VCaP (cell line): ENCODE measurements at regions not wholly inside any gene's neighbourhood (a gene's known extent, or its start where the extent isn't known, plus 50 kb on each side); places are given as distances from the start of the nearest gene placed in this dataset.

Experiments
- H3K27ac ChIP-seq: fragments of 450-650 bp; 2 replicates; pipeline ENCODE4 v1.5.1; 2017
- TF ChIP-seq, protein P1 (sequence below): fragments of 450-650 bp; conservative IDR thresholded peaks from 2 replicates; pipeline ENCODE4 v1.5.1; 2017; ENCODE audit warnings: mild to moderate bottlenecking, moderate library complexity

DNA sequence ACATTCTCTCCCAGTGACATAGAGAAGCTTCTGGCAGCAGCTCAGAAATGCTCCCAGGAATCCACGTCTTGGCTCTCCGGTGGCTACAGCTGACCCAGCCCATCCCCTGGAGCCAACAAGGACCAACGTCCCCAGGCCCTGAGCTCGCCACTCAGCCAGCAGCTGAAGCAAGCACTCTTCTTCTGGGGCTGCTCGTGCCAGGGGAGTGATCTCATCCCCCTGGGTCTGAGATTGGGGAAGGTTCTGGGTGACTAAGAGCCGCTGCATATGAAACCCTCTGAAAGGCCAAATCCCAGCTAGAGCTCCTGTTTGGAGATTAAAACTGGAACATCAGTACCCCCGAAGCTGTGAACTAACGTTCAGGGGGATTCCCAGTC is 487.9 kb downstream of the NPHP4 start:
- TF ChIP-seq, protein P1, sequence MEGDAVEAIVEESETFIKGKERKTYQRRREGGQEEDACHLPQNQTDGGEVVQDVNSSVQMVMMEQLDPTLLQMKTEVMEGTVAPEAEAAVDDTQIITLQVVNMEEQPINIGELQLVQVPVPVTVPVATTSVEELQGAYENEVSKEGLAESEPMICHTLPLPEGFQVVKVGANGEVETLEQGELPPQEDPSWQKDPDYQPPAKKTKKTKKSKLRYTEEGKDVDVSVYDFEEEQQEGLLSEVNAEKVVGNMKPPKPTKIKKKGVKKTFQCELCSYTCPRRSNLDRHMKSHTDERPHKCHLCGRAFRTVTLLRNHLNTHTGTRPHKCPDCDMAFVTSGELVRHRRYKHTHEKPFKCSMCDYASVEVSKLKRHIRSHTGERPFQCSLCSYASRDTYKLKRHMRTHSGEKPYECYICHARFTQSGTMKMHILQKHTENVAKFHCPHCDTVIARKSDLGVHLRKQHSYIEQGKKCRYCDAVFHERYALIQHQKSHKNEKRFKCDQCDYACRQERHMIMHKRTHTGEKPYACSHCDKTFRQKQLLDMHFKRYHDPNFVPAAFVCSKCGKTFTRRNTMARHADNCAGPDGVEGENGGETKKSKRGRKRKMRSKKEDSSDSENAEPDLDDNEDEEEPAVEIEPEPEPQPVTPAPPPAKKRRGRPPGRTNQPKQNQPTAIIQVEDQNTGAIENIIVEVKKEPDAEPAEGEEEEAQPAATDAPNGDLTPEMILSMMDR, result no peak
- H3K27ac ChIP-seq, result no peak overlapping the region

DNA sequence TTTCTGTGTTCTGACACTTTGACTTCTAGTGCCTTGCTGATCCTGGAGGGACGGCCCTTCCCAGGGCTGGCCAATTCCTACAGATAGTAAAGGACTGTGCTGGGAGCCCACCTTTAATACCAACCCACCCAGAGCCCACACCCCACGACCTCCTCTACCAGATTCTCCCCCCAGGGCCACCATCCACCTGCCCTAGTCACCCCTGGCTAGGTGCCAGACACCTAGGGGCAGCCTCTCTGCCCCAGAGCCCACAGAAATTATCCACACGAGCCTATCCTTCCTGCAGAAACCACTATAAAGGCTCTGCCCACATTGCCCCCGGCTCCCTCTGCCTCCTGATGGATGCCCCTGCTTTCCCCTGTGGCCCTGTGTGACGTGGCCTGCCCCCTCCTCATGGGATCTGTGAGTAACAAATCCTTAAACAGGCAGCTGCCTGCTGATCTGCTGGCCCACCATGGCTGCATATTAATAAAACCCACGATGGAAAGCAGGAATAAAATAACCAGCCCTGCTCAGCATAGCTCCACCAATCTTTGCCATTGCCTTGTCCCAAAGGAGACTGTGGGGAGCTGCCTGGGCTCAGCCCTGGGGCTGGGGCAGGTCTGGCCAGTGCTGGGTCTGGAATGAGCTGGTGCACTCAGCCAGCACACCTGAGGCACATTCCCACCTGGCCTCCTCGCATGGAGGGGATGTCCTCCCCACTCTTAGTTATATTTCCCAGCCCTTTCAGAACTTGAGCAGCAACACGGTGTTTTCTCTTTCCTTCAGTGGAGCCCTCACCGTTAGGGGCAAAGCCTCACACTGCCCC is 488.5 kb downstream of the NPHP4 start:
- H3K27ac ChIP-seq, result no peak overlapping the region
- TF ChIP-seq, protein P1, result no peak

DNA sequence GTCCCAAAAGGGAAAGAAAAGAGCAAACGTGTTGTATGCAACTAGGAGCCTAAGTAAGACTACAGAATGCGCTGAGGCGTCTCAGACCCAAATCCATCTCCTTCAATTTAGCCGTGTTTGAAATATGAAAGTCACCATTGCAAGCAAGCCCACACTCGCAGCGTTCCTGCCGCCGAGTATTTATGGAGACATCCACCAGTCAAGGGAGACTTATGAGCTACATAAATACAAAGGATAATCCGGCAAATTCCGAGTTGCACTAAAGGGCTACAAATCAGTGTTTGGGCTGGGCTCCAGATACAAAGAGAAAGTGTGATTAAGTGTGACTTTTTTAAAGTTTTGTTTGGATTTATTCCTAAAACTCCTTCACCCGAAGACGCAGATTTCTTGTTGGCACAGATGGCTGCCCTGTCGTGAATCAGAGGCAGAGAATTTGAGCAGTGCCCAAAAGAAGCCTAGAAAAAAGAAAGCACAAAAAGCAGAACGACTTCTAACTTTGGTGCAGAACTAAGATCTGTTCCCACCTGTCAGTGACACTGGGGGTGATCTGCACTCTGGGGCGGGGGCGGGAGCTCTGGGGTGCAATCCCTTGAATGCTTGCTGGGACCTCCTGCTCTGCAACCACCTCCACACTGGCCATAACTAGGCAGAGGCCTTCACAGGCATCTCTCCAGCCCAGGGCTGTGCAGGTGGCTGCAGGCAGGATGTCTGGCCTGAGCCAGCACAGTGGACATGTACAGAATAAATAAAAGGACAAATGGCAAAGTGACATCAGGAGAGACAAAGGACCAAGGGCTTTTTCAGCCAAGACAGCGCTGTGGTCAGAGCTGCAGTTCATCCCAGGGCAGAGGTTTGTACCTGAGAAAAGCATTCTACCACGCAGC is 489.7 kb downstream of the NPHP4 start:
- TF ChIP-seq, protein P1, result no peak
- H3K27ac ChIP-seq, result no peak overlapping the region

DNA sequence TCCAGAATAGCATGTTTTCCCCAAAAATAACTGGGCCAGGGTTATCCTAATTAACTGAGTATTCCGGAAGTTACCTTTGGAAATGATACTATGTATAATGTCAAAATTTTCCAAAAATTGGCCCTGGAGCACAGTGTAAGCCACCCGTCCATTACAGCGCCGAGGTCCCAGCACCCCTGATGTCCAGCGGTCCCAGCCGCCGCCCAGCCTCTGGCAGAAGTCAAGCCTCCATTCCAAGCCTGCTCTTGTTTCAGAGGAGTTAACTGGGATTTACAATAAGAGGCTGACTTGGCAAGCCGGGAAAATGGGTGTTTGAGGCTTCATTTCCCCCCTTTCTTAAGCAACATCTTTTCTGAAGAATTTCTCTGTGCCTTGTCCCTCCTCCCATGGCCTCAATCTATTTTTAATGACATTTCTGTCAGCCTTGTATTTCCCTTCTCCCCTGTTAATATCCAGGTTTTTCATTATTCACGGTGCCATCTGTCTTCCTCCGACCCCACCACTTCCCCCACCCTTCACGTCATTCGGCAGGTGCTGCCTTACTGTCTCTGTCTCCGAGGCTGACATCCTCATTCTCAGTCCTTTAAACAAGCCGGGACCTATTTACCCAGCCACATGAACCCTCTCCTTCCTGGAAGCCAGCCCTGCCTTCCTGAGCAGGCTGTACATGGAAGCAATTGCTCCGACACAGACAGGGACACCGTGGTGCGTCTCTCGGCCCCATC is 490.9 kb downstream of the NPHP4 start:
- no peak overlapping the region for H3K27ac ChIP-seq
- TF ChIP-seq, protein P1, result no peak

DNA sequence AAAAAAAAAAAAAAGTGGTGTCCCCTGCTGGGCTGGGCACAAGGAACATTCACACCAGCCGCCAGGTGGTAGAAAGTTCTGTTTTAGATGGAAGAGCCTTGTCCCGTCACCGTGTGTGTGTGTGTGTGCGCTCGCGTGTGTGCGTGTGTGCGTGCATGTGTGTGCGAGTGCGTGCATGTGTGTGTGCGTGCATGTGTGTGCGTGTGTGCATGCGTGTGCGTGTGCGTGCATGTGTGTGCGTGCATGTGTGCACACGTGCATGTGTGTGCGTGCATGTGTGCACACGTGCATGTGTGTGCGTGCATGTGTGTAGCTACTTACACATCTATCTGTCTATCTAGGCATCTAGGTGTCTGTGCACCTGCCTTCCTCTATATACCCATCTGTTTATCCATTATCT is 491.7 kb downstream of the NPHP4 start:
- no peak overlapping the region for H3K27ac ChIP-seq
- TF ChIP-seq, protein P1, result no peak

DNA sequence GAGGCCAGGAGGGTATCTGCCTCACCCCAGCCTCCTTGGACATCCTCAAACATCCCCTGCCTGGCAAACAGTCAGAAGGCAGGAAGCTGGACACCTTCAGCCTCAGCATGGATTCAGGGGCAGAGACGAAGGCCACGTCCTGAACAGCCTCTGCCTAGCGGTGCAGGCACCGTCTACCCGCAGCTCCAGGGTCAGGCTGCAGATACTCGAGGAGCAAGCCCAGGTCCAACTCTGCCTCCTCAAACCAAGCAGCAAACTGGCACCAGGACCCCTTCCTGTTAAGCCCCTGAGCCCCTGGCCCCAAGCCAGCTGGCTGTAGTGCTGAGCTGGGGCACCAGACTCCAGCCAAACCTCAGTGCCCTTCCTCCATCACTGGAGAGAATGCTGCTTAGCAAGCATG is 494.7 kb downstream of the NPHP4 start:
- TF ChIP-seq, protein P1, result no peak
- no peak overlapping the region for H3K27ac ChIP-seq
